Activated gamma-delta T cell (primary cell): ENCODE measurements at regions not wholly inside any gene's neighbourhood (a gene's known extent, or its start where the extent isn't known, plus 50 kb on each side); places are given as distances from the start of the nearest gene placed in this dataset.
"Not testable (repeated sequence)": the region's sequence is repeated elsewhere in the genome, so short reads cannot be mapped to it uniquely, and the experiment has no call there.

Source experiments
- DNase-seq: peaks from one replicate; lab custom pipeline; 2025; lab: John Stamatoyannopoulos, UW

GRCh38 chr4:82077471-82077995 is 296.3 kb downstream of the HNRNPD start:
- not testable (repeated sequence) for DNase-seq

DNA sequence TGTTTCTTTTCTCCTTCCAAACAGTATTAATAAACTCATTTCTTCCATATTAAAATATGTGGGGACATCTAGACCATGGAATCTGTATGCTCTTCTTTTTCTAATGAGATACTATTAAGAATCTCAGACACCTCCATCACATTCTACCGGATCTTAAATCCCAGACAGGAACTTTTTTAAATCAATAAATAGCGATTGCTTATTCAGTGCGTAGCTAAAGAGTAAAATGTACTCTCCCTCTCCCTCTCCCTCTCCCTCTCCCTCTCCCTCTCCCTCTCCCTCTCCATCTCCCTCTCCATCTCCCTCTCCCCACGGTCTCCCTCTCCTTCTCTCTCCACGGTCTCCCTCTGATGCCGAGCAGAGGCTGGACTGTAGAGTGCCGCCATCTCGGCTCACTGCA is 297.0 kb downstream of the HNRNPD start:
- DNase-seq: no peak

GRCh38 chr4:82076359-82076758 is 297.4 kb downstream of the HNRNPD start:
- DNase-seq: no peak

DNA sequence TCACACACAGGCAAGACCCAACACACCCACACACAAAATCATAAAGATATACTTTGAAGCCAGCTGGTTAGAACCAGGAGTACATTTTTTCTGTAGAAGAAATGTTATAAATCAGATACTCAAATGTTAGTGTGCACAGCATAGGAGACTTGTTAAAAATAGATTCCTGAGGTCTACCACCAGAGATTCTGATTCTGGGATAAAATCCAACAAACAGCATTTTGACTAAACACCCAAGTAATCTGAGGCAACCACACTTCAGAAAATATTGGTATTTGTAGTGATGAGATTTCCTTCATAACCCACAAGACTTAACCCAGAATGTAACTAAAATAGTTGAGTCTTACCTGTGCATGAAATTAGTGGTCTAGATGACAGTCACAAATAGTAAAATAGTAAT is 301.8 kb downstream of the HNRNPD start:
- DNase-seq: no peak

DNA sequence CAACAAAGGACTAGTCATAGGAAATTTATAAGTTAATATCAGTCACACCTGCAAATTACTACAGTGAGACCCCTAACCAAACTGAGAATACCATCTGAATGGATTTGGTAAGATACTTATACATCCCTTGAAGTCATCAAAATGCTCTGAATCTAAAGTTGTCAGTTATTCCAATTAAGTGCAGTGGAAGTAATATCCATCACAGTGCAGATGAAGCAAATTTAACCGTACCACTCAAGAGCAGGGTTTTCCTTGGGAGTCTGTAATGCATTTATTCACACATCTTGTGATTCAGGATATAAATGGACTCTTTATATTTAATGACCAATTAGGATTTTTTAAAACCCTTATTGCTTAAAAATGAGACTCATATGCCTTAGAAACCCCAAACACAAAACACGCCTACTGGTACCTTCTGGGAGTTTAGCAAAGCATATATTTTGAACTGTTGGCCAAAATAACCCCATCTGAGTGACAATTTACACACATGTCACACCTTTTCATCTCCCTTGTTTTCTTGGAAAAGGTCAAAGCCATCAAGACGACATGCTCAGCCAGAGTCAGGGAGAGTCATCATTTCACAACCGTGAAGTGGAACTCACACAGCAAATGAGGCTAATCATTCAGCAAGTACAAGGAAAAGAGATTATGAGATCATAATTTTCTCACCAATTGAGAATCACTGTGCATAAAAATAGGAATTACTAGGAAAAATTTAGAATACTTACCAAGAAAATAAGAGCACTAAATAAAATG is 303.7 kb downstream of the HNRNPD start:
- DNase-seq: no peak

DNA sequence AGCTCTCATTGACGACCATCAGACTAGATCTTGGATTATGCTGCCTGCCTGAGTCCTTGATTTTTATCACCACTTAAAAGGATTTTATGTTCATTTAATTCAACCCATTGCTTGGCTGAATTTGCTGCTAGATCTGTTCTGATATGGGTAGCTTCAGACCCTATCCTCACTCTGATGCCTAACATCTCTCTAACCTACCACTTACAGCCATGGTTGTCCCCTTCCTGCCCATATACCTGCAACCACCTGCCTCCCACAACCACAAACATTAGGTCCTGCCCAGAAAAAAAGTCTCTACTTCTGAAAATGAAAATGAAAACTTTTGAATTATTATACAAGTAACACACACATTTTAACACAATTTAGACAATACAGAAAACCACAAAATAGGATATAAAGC is 310.8 kb downstream of the HNRNPD start:
- DNase-seq: no peak

GRCh38 chr4:82057990-82058544 is 315.7 kb downstream of the HNRNPD start:
- no peak for DNase-seq

DNA sequence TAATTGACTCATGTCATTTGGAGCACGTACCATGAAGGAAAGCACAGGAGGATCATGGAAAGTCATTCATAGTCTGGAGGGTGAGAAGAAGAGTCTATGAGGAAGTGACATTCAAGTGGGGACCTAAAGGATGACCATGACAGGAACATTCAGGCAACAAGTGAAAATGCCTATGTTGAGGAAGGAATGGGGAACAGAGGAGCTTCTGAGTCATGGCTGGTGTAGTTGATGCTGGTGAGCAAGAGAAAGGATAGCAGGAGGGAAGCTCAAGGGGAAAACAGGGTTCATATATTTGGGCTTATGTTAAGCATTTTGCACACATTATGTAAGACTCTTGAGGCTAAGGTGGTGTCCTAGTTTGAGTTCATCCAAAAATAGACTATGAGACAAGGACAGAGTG is 318.6 kb downstream of the HNRNPD start:
- DNase-seq: no peak

DNA sequence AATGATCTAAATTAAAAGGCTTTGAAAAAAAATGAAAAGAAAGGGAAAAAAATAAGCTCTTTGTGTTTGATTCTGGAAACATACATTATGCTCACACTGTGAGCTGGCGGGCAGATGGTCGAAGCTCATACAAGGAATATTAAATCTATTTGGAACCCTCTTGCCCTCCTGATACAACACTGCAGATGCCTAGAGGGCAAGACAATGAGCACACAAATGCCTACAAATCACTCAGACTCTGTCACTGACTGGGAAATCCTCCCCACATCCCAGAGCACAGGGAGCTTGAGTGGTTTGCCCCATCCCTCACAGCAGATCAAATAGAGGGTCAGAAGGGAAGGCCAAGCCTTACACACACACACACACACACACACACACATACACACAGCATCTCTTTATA is 320.4 kb downstream of the HNRNPD start:
- no peak for DNase-seq

- DNase-seq: no peak
Observed at GRCh38 chr4:82050796-82051195, 323.0 kb downstream of the HNRNPD start.

GRCh38 chr4:82049294-82049693 is 324.5 kb downstream of the HNRNPD start:
- no peak for DNase-seq

DNA sequence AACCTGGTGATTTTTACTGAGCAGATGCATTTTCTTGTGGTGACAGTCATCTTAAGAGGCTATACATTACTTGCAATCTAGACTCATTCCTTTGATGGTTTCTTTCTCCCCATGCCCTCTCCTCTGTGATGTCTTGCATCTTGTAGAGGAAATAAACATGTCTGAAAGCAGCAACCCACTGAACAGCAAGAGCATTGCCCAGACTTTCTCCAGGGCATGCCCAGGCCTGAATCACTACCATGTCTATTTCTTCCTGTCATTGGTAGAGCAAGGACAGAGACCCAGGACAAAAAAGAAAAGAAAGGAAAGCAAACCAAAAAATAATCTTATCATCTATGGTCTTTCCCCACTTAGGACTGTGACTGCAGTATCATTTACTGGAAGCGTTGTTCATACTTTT is 326.1 kb downstream of the HNRNPD start:
- no peak for DNase-seq

DNA sequence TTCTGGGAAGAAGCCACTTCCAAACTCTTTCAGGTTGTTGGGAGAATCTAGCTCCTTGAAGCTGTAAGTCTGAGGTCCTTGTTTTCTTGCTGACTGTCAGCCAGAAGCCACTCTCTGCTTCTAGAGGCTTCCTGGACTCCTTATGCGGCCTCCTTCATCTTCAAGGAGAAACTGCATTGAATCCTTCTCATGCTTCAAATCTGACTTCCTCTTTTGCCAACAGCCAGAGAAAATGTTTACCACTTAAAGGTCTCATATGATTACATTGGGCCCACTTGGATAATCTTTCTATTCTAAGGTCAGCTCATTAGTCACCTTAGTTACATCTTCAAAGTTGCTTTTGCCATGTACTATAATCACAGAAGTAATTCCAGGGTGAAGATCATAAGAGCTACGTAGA is 327.0 kb downstream of the HNRNPD start:
- no peak for DNase-seq

DNA sequence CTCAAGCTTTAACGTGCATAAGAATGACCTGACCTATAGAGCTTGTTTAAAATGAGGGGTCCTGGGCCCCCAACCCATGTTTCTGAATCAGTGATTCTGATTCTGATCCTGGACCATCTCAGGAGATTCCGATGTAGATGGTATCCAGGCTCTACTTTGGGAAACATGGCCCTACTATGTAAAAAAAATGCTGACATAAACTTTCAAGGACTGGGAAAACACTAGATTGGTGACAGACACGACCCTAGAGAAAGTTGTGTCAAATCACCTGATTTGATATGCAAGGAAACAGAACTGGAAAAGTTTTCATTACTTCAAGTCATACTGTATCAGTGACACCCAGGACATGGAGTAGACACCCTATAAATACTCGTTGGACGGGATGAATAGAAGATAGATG is 328.5 kb downstream of the HNRNPD start:
- no peak for DNase-seq

- peak; percentile 8 for DNase-seq
Observed at GRCh38 chr4:82044141-82044993, 329.4 kb downstream of the HNRNPD start.

DNA sequence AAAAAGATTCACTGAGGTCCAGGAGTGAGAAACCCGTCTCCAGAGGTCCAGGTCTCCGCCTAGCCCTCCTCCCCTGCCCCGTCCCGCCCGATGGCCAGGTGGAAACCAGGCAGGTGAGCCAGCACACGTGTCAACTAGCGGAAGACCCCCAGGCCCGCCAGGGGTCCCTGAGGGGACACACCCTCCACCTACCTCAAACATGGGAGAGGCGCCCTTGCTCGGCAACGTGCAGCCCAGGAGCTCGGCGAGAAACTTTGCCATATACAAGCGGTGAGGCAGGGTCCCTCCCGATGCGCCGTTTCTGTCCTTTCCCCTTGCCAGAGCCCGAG is 330.0 kb downstream of the HNRNPD start:
- DNase-seq: no peak

GRCh38 chr4:82043081-82043808 is 330.5 kb downstream of the HNRNPD start:
- DNase-seq: no peak

GRCh38 chr4:82042042-82042441 is 331.7 kb downstream of the HNRNPD start:
- no peak for DNase-seq

GRCh38 chr4:82038936-82039335 is 334.9 kb downstream of the HNRNPD start:
- no peak for DNase-seq

DNA sequence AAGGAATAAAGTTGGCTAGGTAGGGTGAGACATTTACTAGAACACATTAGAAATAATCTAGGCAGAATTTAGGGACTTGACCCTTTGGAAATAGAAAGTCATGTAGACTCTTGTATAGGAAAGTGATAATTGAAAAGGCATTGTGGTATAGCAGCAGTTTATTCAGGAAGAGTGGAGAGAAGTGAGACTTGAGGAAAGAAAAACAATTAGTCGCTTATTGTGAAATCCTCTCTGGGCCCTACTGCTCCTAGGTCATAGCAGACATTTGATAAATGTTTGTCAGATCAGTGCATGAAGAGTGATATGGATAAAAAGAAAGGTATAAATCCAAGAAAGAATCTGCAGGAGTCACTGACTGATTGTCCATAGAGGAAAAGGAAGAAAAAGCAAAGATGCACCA is 337.6 kb downstream of the HNRNPD start:
- DNase-seq: no peak

- DNase-seq: no peak
Observed at GRCh38 chr4:82034878-82035277, 338.9 kb downstream of the HNRNPD start.

DNA sequence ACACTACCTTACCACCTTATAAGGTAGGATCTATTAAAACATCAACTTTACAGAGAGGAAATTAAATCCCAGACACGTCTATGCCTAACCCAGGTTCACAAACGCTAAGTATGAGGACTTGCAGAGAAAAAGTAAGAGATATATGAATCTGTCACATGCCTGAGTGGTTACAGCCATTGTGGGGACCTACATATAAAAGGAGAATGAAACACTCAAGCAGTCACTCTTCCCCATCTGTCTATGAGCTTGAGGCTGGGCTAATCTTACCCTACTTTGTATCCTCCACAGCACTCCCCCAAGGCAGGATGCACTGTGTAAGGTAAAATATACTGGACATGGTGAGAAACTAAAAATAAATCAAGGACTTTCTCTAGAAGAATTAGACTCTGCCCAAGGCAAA is 339.9 kb downstream of the HNRNPD start:
- no peak for DNase-seq
